ENCODE measurements at regions not wholly inside any gene's neighbourhood (a gene's known extent, or its start where the extent isn't known, plus 50 kb on each side); places are given as distances from the start of the nearest gene placed in this dataset.

DNA sequence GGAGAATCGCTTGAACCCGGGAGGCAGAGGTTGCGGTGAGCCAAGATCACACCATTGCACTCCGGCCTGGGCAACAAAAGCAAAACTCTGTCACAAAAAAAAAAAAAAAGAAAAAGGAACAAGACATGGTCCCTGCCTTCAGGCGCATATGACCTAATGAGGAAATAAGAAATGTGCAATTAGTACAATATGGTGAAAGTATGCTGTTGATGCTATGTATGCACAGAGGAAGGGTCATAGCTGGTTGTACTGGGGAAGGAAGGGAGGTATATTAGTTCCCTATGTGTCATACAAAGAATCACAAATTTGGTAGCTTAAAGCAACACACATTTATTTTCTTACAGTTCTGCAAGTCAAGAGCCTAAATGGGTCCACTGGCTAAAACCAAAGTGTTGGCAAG, 97.8 kb upstream of the MPP7 start:
- no peak for TF ChIP-seq EZH2phosphoT487 (IDR thresholded peaks at IDR 0.05; ENCODE audit: low read depth)
- TF ChIP-seq, protein P1, sequence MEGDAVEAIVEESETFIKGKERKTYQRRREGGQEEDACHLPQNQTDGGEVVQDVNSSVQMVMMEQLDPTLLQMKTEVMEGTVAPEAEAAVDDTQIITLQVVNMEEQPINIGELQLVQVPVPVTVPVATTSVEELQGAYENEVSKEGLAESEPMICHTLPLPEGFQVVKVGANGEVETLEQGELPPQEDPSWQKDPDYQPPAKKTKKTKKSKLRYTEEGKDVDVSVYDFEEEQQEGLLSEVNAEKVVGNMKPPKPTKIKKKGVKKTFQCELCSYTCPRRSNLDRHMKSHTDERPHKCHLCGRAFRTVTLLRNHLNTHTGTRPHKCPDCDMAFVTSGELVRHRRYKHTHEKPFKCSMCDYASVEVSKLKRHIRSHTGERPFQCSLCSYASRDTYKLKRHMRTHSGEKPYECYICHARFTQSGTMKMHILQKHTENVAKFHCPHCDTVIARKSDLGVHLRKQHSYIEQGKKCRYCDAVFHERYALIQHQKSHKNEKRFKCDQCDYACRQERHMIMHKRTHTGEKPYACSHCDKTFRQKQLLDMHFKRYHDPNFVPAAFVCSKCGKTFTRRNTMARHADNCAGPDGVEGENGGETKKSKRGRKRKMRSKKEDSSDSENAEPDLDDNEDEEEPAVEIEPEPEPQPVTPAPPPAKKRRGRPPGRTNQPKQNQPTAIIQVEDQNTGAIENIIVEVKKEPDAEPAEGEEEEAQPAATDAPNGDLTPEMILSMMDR (IDR thresholded peaks at IDR 0.05; ENCODE audit: low read depth, low read length), result no peak
